GM10266 (cell line): ENCODE measurements at regions not wholly inside any gene's neighbourhood (a gene's known extent, or its start where the extent isn't known, plus 50 kb on each side); places are given as distances from the start of the nearest gene placed in this dataset.

Source experiments
- DNase-seq: peaks from one replicate; pipeline ENCODE4 v3.0.0; 2012; ENCODE audit errors: extremely low spot score
- TF ChIP-seq, protein P1 (sequence below): IDR thresholded peaks from 2 replicates; pipeline ENCODE4 v1.5.1; 2012; ENCODE audit warnings: mild to moderate bottlenecking, low read depth; ENCODE audit not compliant: control insufficient read depth, insufficient read depth; ENCODE audit errors: missing control alignments

DNA sequence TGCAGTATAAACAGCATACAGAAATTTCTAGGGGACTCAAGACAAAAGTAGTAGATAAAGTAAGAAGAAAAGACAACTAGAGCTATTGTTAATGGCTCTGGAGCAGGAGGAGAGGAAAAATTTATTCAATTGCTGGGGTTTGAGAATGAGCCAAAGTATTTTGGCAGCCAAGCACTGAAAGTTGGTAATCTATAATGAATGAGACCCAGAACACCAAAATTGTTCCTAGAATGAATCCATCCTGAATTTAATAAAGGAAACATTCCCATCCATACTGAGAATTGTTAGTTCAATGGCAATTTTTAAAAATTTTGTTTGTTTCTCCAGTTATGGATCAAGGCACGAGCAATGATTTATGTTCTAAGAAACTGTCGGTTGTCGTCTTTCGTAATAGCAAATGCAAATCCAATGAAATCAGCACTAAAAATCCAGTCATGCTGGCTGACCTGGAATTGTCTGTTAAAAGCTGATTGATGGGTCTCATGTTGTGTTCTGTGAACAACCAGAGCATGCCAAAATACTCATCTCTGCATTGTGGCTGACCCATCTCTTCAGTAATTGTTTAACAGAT lies 170.9 kb upstream of the LMNTD1 start:
- no peak for DNase-seq
- TF ChIP-seq, protein P1, sequence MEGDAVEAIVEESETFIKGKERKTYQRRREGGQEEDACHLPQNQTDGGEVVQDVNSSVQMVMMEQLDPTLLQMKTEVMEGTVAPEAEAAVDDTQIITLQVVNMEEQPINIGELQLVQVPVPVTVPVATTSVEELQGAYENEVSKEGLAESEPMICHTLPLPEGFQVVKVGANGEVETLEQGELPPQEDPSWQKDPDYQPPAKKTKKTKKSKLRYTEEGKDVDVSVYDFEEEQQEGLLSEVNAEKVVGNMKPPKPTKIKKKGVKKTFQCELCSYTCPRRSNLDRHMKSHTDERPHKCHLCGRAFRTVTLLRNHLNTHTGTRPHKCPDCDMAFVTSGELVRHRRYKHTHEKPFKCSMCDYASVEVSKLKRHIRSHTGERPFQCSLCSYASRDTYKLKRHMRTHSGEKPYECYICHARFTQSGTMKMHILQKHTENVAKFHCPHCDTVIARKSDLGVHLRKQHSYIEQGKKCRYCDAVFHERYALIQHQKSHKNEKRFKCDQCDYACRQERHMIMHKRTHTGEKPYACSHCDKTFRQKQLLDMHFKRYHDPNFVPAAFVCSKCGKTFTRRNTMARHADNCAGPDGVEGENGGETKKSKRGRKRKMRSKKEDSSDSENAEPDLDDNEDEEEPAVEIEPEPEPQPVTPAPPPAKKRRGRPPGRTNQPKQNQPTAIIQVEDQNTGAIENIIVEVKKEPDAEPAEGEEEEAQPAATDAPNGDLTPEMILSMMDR = no peak

DNA sequence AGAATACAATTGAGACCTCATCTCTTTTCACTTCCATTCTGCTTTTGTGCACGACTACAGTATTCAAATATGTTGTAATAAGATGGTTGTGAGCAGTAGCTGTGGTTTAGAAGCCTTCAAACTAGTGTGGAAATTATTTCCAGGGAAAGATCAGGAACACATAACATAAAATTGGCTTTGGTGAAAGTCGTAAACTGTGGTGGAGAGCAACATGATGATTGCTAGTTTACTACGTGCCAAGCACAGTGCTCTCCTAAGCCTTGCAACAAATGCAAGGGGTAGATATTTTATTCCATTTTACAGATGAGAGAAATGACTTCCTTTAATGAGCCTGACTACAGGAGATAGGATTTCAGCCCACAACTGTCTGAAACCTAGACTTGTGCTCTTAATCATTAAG lies 172.4 kb upstream of the LMNTD1 start:
- DNase-seq = no peak
- TF ChIP-seq, protein P1 = no peak

- TF ChIP-seq, protein P1 = no peak
- DNase-seq = no peak
These were observed 172.8 kb upstream of the LMNTD1 start for GRCh38 chr12:25725931-25726330.

DNA sequence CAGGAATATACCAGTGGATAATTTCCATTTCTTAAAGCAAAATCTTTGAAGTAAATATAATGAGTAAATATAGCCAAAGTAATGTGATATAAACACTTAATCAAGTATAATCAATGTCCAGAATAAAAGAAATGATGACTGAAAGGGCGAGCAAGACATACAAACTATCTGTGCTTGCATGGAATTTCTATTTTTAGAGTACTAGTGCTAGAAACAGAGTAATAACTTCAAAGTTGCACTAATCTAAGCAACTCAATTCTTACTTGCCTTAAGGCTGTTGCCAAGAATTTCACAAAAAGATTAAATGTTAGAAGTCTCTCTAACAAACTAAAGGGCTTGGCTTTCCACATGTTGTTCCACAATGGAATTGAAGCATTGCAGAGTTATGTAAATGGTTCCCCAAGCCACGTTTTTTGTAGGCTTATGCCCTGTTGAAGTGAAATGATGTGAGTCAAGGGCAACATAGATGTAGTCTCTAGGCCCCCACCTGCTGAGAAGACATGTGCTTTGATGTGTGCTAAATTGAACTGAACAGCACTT lies 175.0 kb upstream of the LMNTD1 start:
- TF ChIP-seq, protein P1 = no peak
- no peak for DNase-seq

DNA sequence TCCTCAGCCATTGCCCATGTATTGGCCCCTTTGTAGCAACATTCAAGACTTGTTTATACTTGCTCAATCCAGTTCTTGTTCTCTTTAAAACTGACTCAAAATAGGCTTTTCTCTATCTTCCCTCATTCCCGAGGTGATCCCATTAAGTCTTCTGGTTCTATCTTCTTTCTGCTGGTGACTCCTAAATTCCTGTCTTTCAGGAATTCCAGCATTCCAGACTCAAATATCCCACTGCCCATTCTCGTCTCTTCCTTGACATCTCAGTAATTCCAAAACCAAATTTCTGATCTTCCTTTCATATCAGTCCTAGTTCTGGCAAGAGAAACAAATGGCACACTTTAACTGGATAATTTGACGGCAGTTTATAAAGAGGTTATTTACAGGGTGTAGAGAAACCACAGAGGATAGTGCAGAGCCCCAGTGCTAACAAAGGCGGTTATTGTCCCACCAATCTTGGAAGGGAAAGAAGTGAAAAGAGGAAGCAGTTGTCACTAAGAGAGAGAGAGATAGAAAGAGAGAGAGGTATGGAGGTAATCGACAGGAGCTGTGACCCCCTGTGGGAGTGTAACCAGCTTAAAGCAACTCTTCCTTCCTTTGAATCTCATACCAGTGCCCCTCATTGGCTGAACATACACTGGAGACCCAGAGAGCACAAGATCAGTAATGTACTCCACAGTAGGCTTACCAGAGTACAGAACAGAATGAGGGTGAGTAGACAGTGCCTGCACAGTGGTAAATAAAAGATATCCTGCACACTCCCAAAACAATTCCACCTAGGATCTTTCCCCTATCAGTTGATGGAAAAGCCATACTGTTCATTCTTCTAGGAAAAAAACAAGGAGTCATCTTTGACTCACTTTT lies 177.6 kb upstream of the LMNTD1 start:
- TF ChIP-seq, protein P1 = no peak
- no peak for DNase-seq

- TF ChIP-seq, protein P1 = no peak
- DNase-seq = no peak
These were observed 180.5 kb upstream of the LMNTD1 start for GRCh38 chr12:25733541-25733940.
